ENCODE measurements at regions not wholly inside any gene's neighbourhood (a gene's known extent, or its start where the extent isn't known, plus 50 kb on each side); places are given as distances from the start of the nearest gene placed in this dataset.

- Histone ChIP-seq H3K9me3 (no peaks in the 10 kb centered on the region), H3K36me3 (no peaks in the 10 kb centered on the region), H3K4me3 (ENCODE audit: low read depth, low read length) (no peak overlapping the region), H3K4me1 (no peaks in the 10 kb centered on the region), H3K27me3 (peaks cover 8% of the 10 kb centered on the region)
- no peak for TF ChIP-seq CTCF (IDR thresholded peaks at IDR 0.05; ENCODE audit: low read depth, low read length)
- DNase-seq: no peak
Measured at GRCh38 chr6:90397047-90397446, 100.4 kb upstream of the BACH2 start.

- H3K4me1 ChIP-seq: no peaks in the 10 kb centered on the region
- H3K9me3 ChIP-seq: no peaks in the 10 kb centered on the region
- peak; percentile 51 for DNase-seq
- no peaks in the 10 kb centered on the region; the same call in 1 of the 2 replicates for H3K27me3 ChIP-seq
- peak; percentile 83 for TF ChIP-seq CTCF (IDR thresholded peaks at IDR 0.05; ENCODE audit: low read depth, low read length)
- no peak overlapping the region for H3K4me3 ChIP-seq (ENCODE audit: low read depth, low read length)
- no peaks in the 10 kb centered on the region for H3K36me3 ChIP-seq
Measured at GRCh38 chr6:90393232-90393884, 96.7 kb upstream of the BACH2 start.

GRCh38 chr6:90390379-90390778 lies 93.7 kb upstream of the BACH2 start:
- H3K9me3 ChIP-seq: no peaks in the 10 kb centered on the region
- H3K4me1 ChIP-seq: no peaks in the 10 kb centered on the region
- no peak for TF ChIP-seq CTCF (IDR thresholded peaks at IDR 0.05; ENCODE audit: low read depth, low read length)
- no peak for DNase-seq
- H3K27me3 ChIP-seq: peaks cover 3% of the 10 kb centered on the region; the same call in 1 of the 2 replicates
- H3K4me3 ChIP-seq (ENCODE audit: low read depth, low read length): no peak overlapping the region
- no peaks in the 10 kb centered on the region for H3K36me3 ChIP-seq

GRCh38 chr6:90388395-90388794 lies 91.8 kb upstream of the BACH2 start:
- DNase-seq: no peak
- TF ChIP-seq CTCF (IDR thresholded peaks at IDR 0.05; ENCODE audit: low read depth, low read length): no peak
- Histone ChIP-seq H3K9me3 (no peaks in the 10 kb centered on the region), H3K36me3 (no peaks in the 10 kb centered on the region), H3K27me3 (peaks cover 12% of the 10 kb centered on the region; the same call in 1 of the 2 replicates), H3K4me3 (ENCODE audit: low read depth, low read length) (no peak overlapping the region), H3K4me1 (no peaks in the 10 kb centered on the region)

GRCh38 chr6:90387826-90388225 lies 91.2 kb upstream of the BACH2 start:
- Histone ChIP-seq H3K4me3 (ENCODE audit: low read depth, low read length) (no peak overlapping the region), H3K36me3 (no peaks in the 10 kb centered on the region), H3K4me1 (no peaks in the 10 kb centered on the region), H3K27me3 (peaks cover 12% of the 10 kb centered on the region; the same call in 1 of the 2 replicates), H3K9me3 (no peaks in the 10 kb centered on the region)
- DNase-seq: no peak
- no peak for TF ChIP-seq CTCF (IDR thresholded peaks at IDR 0.05; ENCODE audit: low read depth, low read length)

GRCh38 chr6:90387383-90387775 lies 90.7 kb upstream of the BACH2 start:
- TF ChIP-seq CTCF (IDR thresholded peaks at IDR 0.05; ENCODE audit: low read depth, low read length): no peak
- H3K4me1 ChIP-seq: no peaks in the 10 kb centered on the region
- no peak overlapping the region for H3K4me3 ChIP-seq (ENCODE audit: low read depth, low read length)
- no peaks in the 10 kb centered on the region for H3K36me3 ChIP-seq
- no peak for DNase-seq
- peaks cover 12% of the 10 kb centered on the region; the same call in 1 of the 2 replicates for H3K27me3 ChIP-seq
- no peaks in the 10 kb centered on the region for H3K9me3 ChIP-seq
